DOHH2 (cell line): ENCODE measurements at regions not wholly inside any gene's neighbourhood (a gene's known extent, or its start where the extent isn't known, plus 50 kb on each side); places are given as distances from the start of the nearest gene placed in this dataset.

Experiments
- H3F3A ChIP-seq: fragments of 200-600 bp; sonication (generic), shearing (Covaris generic); 2 replicates; pipeline ENCODE4 v1.6.0; 2016; ENCODE audit warnings: antibody characterized with exemption, mild to moderate bottlenecking; ENCODE audit not compliant: control insufficient read depth, insufficient read depth
- H3K27ac ChIP-seq: fragments of 200-600 bp; sonication (generic); 2 replicates; pipeline ENCODE4 v1.5.1; 2014; ENCODE audit warnings: low read depth, mild to moderate bottlenecking, low read length, moderate library complexity
- H3K27me3 ChIP-seq: fragments of 200-600 bp; sonication (generic); 2 replicates; pipeline ENCODE4 v1.6.1; 2014; ENCODE audit warnings: mild to moderate bottlenecking, low read length, mixed read lengths; ENCODE audit not compliant: control insufficient read depth
- H3K36me3 ChIP-seq: fragments of 200-600 bp; sonication (generic); 2 replicates; pipeline ENCODE4 v1.6.1; 2014; ENCODE audit warnings: mild to moderate bottlenecking, low read length, moderate library complexity, mixed read lengths; ENCODE audit not compliant: control insufficient read depth
- H3K4me1 ChIP-seq: fragments of 200-600 bp; sonication (generic); 2 replicates; pipeline ENCODE4 v1.6.1; 2014; ENCODE audit warnings: mild to moderate bottlenecking, low read length, mixed read lengths; ENCODE audit not compliant: control insufficient read depth
- H3K4me2 ChIP-seq: fragments of 200-600 bp; sonication (generic); 2 replicates; pipeline ENCODE4 v1.6.0; 2014; ENCODE audit warnings: mild to moderate bottlenecking, low read length, moderate library complexity
- H3K4me3 ChIP-seq: fragments of 200-600 bp; sonication (generic); 2 replicates; pipeline ENCODE4 v1.5.1; 2014; ENCODE audit warnings: mild to moderate bottlenecking, low read length, mixed read lengths
- H3K79me2 ChIP-seq: fragments of 200-600 bp; sonication (generic); 2 replicates; pipeline ENCODE4 v1.6.1; 2014; ENCODE audit warnings: mild to moderate bottlenecking, low read length, mixed read lengths; ENCODE audit not compliant: control insufficient read depth
- H3K9me2 ChIP-seq: fragments of 200-600 bp; sonication (generic); replicated peaks from 2 replicates; pipeline ENCODE4 v1.6.1; 2014; ENCODE audit warnings: mild to moderate bottlenecking, low read length, mixed read lengths; ENCODE audit not compliant: control insufficient read depth
- H3K9me3 ChIP-seq: fragments of 200-600 bp; sonication (generic); 2 replicates; pipeline ENCODE4 v1.6.1; 2014; ENCODE audit warnings: antibody characterized with exemption, low read length, mixed read lengths; ENCODE audit not compliant: control insufficient read depth, insufficient read depth
- H4K20me1 ChIP-seq: fragments of 200-600 bp; sonication (generic); 2 replicates; pipeline ENCODE4 v1.6.0; 2014; ENCODE audit warnings: low read depth, mild to moderate bottlenecking, antibody characterized with exemption, low read length, moderate library complexity; ENCODE audit not compliant: control insufficient read depth, insufficient read depth
- CTCF ChIP-seq: fragments of 200-600 bp; sonication (generic); IDR thresholded peaks from one replicate; pipeline ENCODE4 v1.5.1; 2014; ENCODE audit warnings: antibody characterized with exemption, mild to moderate bottlenecking, low read depth, low read length; ENCODE audit not compliant: poor library complexity, severe bottlenecking
- EZH2phosphoT487 ChIP-seq: fragments of 200-600 bp; sonication (generic); IDR thresholded peaks from 2 replicates; pipeline ENCODE4 v1.6.1; 2017; ENCODE audit warnings: borderline replicate concordance, mild to moderate bottlenecking, antibody characterized with exemption, low read length, moderate library complexity, mixed read lengths

GRCh38 chr12:127667131-127667685, 599.8 kb upstream of the TMEM132C start:
- no peak overlapping the region for H3K4me3 ChIP-seq
- H3K4me1 ChIP-seq: no peaks in the 10 kb centered on the region

GRCh38 chr12:127670294-127670693, 596.7 kb upstream of the TMEM132C start:
- Histone ChIP-seq H3K4me3 (no peak overlapping the region), H3K9me2 (no peaks in the 10 kb centered on the region), H3K27me3 (no peaks in the 10 kb centered on the region), H3K4me1 (no peaks in the 10 kb centered on the region), H3K79me2 (no peaks in the 10 kb centered on the region), H3K36me3 (no peaks in the 10 kb centered on the region), H3K27ac (no peak overlapping the region), H4K20me1 (no peaks in the 10 kb centered on the region), H3F3A (no peaks in the 10 kb centered on the region), H3K4me2 (no peak overlapping the region), H3K9me3 (no peaks in the 10 kb centered on the region; the same call in 1 of the 2 replicates)
- TF ChIP-seq EZH2phosphoT487: no peak
- TF ChIP-seq CTCF: no peak

More at GRCh38 chr12:127667131-127667685, 599.8 kb upstream of the TMEM132C start:
- no peaks in the 10 kb centered on the region for H4K20me1 ChIP-seq
- H3K4me2 ChIP-seq: no peak overlapping the region
- no peak overlapping the region for H3K27ac ChIP-seq
- no peaks in the 10 kb centered on the region for H3F3A ChIP-seq
- no peaks in the 10 kb centered on the region for H3K36me3 ChIP-seq
- no peak for TF ChIP-seq CTCF
- TF ChIP-seq EZH2phosphoT487: no peak
- H3K9me3 ChIP-seq: no peaks in the 10 kb centered on the region; the same call in 1 of the 2 replicates
- no peaks in the 10 kb centered on the region for H3K9me2 ChIP-seq
- no peaks in the 10 kb centered on the region for H3K27me3 ChIP-seq
- no peaks in the 10 kb centered on the region for H3K79me2 ChIP-seq

GRCh38 chr12:127670796-127671195, 596.2 kb upstream of the TMEM132C start:
- no peaks in the 10 kb centered on the region for H3K27me3 ChIP-seq
- H3K9me3 ChIP-seq: no peaks in the 10 kb centered on the region; the same call in 1 of the 2 replicates
- no peak overlapping the region for H3K4me3 ChIP-seq
- TF ChIP-seq CTCF (no peak), EZH2phosphoT487 (no peak)
- no peaks in the 10 kb centered on the region for H3K4me1 ChIP-seq
- H3K9me2 ChIP-seq: no peaks in the 10 kb centered on the region
- no peaks in the 10 kb centered on the region for H3F3A ChIP-seq
- H3K27ac ChIP-seq: no peak overlapping the region
- no peak overlapping the region for H3K4me2 ChIP-seq
- H4K20me1 ChIP-seq: no peaks in the 10 kb centered on the region
- H3K36me3 ChIP-seq: no peaks in the 10 kb centered on the region
- no peaks in the 10 kb centered on the region for H3K79me2 ChIP-seq
